H1 (cell line): ENCODE measurements at regions not wholly inside any gene's neighbourhood (a gene's known extent, or its start where the extent isn't known, plus 50 kb on each side); places are given as distances from the start of the nearest gene placed in this dataset.

ENCODE experiments used
- CTCF ChIA-PET: fragments of 300-600 bp; sonication (Branson Sonifier 250); formaldehyde crosslinking; loops from one replicate; lab custom pipeline; 2021; ENCODE audit not compliant: partially characterized antibody; lab: Charles Lee
- POLR2A ChIA-PET: fragments of 300-600 bp; sonication (Branson Sonifier 250); formaldehyde crosslinking; loops from one replicate; lab custom pipeline; 2021; ENCODE audit warnings: inconsistent platforms; ENCODE audit not compliant: partially characterized antibody; lab: Charles Lee
- DNase-seq, 2 experiments: peaks; one replicate each; pipeline versions ENCODE4 v3.0.0 to v3.0.0-alpha.2; 2010 to 2022; ENCODE audit warnings: low spot score in 2 of 2, low read depth in 1 of 2, mixed read lengths in 1 of 2
- FAIRE-seq: peaks from 2 replicates; lab custom pipeline; 2011; peaks lifted over from hg19 to GRCh38; lab: Jason Lieb, UNC
- H2AFZ ChIP-seq: 2 replicates; pipeline ENCODE4 v1.8.1; 2012; ENCODE audit warnings: low read length, inconsistent platforms
- H2AK5ac ChIP-seq: 2 replicates; pipeline ENCODE4 v1.6.1; 2013; ENCODE audit warnings: low read depth, low read length
- H2BK120ac ChIP-seq: replicated peaks from 2 replicates; pipeline ENCODE3; 2013; ENCODE audit warnings: low read depth, low read length, inconsistent platforms
- H2BK12ac ChIP-seq: 2 replicates; pipeline ENCODE4 v1.6.1; 2013; ENCODE audit warnings: low read depth, low read length
- H2BK15ac ChIP-seq: 2 replicates; pipeline ENCODE4 v1.6.1; 2013; ENCODE audit warnings: low read length
- H2BK20ac ChIP-seq: 2 replicates; pipeline ENCODE4 v1.6.1; 2013; ENCODE audit warnings: low read length
- H2BK5ac ChIP-seq: 2 replicates; pipeline ENCODE4 v1.6.1; 2013; ENCODE audit warnings: low read depth, low read length
- H3K14ac ChIP-seq: 2 replicates; pipeline ENCODE4 v1.6.1; 2013; ENCODE audit warnings: inconsistent platforms; ENCODE audit not compliant: insufficient read length
- H3K18ac ChIP-seq: 2 replicates; pipeline ENCODE4 v1.6.1; 2013; ENCODE audit warnings: low read length; ENCODE audit errors: extremely low read depth
- H3K23ac ChIP-seq: 2 replicates; pipeline ENCODE4 v1.6.1; 2013; ENCODE audit warnings: inconsistent platforms; ENCODE audit not compliant: insufficient read length
- H3K23me2 ChIP-seq: 2 replicates; pipeline ENCODE4 v1.6.1; 2013; ENCODE audit warnings: low read depth, low read length
- H3K27ac ChIP-seq: 2 replicates; pipeline ENCODE4 v1.6.1; 2011; ENCODE audit warnings: low read depth, low read length, inconsistent platforms
- H3K27me3 ChIP-seq, 4 experiments: replicated peaks in 1 of 4; 1 replicate in 1 of 4; 2 replicates in 3 of 4; pipeline versions ENCODE4 v1.6.1 to v1.8.1; 2011 to 2013; ENCODE audit warnings: low read length in 3 of 4, mild to moderate bottlenecking in 3 of 4, inconsistent platforms in 2 of 4, mixed read lengths in 2 of 4, moderate library complexity in 1 of 4; ENCODE audit not compliant: control insufficient read depth in 3 of 4, insufficient read depth in 3 of 4; ENCODE audit errors: extremely low read depth in 1 of 4
- H3K36me3 ChIP-seq, 4 experiments: 2 replicates each; pipeline versions ENCODE4 v1.6.1 to v1.8.1; 2011 to 2013; ENCODE audit warnings: mild to moderate bottlenecking in 4 of 4, low read length in 3 of 4, moderate library complexity in 2 of 4, control low read depth in 1 of 4, inconsistent platforms in 1 of 4; ENCODE audit not compliant: insufficient read depth in 4 of 4, control insufficient read depth in 2 of 4
- H3K4ac ChIP-seq: replicated peaks from 2 replicates; pipeline ENCODE3; 2013; ENCODE audit warnings: low read length, low read depth, mixed read lengths, inconsistent platforms; ENCODE audit not compliant: insufficient read length
- H3K4me1 ChIP-seq, 4 experiments: replicated peaks in 1 of 4; 1 replicate in 1 of 4; 2 replicates in 3 of 4; pipeline versions ENCODE4 v1.6.1 to v1.8.1; 2011 to 2013; ENCODE audit warnings: low read length in 3 of 4, inconsistent platforms in 2 of 4, mixed read lengths in 1 of 4; ENCODE audit not compliant: insufficient read depth in 4 of 4, control insufficient read depth in 3 of 4
- H3K4me2 ChIP-seq, 2 experiments: 2 replicates each; pipeline versions ENCODE4 v1.6.1 to v1.8.1; 2011 to 2013; ENCODE audit warnings: low read depth in 2 of 2, low read length in 2 of 2, control low read depth in 1 of 2, inconsistent platforms in 1 of 2, mild to moderate bottlenecking in 1 of 2; ENCODE audit not compliant: insufficient read depth in 1 of 2
- H3K4me3 ChIP-seq, 4 experiments: fragments of 200-600, 300-600 bp in 1 of 4; sonication (generic), shearing (Covaris generic), sonication (Bioruptor Twin) in 1 of 4; 2 replicates each; pipeline versions ENCODE4 v1.5.1 to v1.8.1; 2011 to 2016; ENCODE audit warnings: low read length in 4 of 4, low read depth in 3 of 4, control low read depth in 2 of 4, inconsistent platforms in 2 of 4, mild to moderate bottlenecking in 2 of 4, mixed read lengths in 1 of 4, moderate library complexity in 1 of 4; ENCODE audit not compliant: insufficient read depth in 2 of 4; ENCODE audit errors: extremely low read depth in 1 of 4
- H3K56ac ChIP-seq: replicated peaks from 2 replicates; pipeline ENCODE3; 2013; ENCODE audit warnings: low read depth, mild to moderate bottlenecking, mixed read lengths, low read length, inconsistent platforms; ENCODE audit not compliant: insufficient read length
- H3K79me1 ChIP-seq: 2 replicates; pipeline ENCODE4 v1.6.1; 2013; ENCODE audit warnings: low read depth, low read length, control low read depth
- H3K79me2 ChIP-seq, 2 experiments: 2 replicates each; pipeline versions ENCODE4 v1.6.1 to v1.8.1; 2012 to 2013; ENCODE audit warnings: low read length in 2 of 2, mild to moderate bottlenecking in 2 of 2, inconsistent platforms in 1 of 2; ENCODE audit not compliant: insufficient read depth in 2 of 2, control insufficient read depth in 1 of 2
- H3K9ac ChIP-seq, 4 experiments: replicated peaks in 1 of 4; 1 replicate in 1 of 4; 2 replicates in 3 of 4; pipeline versions ENCODE4 v1.6.1 to v1.8.1; 2011 to 2013; ENCODE audit warnings: low read depth in 3 of 4, low read length in 3 of 4, control low read depth in 2 of 4, mild to moderate bottlenecking in 2 of 4, moderate library complexity in 2 of 4, inconsistent platforms in 1 of 4; ENCODE audit errors: extremely low read depth in 1 of 4
- H3K9me3 ChIP-seq, 2 experiments: 2 replicates each; pipeline versions ENCODE4 v1.6.1 to v1.8.1; 2012 to 2013; ENCODE audit warnings: mild to moderate bottlenecking in 2 of 2, moderate library complexity in 2 of 2, control low read depth in 1 of 2, inconsistent platforms in 1 of 2, low read depth in 1 of 2, low read length in 1 of 2, mixed read lengths in 1 of 2; ENCODE audit not compliant: insufficient read depth in 2 of 2
- H4K20me1 ChIP-seq, 2 experiments: replicated peaks in 1 of 2; 2 replicates each; pipeline versions ENCODE3 to v1.8.1; 2011 to 2013; ENCODE audit warnings: inconsistent platforms in 2 of 2, low read length in 2 of 2, mild to moderate bottlenecking in 1 of 2; ENCODE audit not compliant: insufficient read depth in 2 of 2, control insufficient read depth in 1 of 2
- H4K5ac ChIP-seq: 2 replicates; pipeline ENCODE4 v1.6.1; 2013; ENCODE audit warnings: low read length, low read depth, mixed read lengths, inconsistent platforms; ENCODE audit not compliant: insufficient read length
- H4K8ac ChIP-seq: 2 replicates; pipeline ENCODE4 v1.8.0; 2013; ENCODE audit warnings: mild to moderate bottlenecking, moderate library complexity, low read length, inconsistent platforms; ENCODE audit not compliant: insufficient read depth; ENCODE audit errors: extremely low read depth
- H4K91ac ChIP-seq: replicated peaks from 2 replicates; pipeline ENCODE3; 2013; ENCODE audit warnings: low read length, mixed read lengths, inconsistent platforms; ENCODE audit not compliant: insufficient read length
- CREB1 ChIP-seq: IDR thresholded peaks from 2 replicates; pipeline ENCODE4 v1.6.1; 2012; ENCODE audit warnings: inconsistent platforms
- EGR1 ChIP-seq: IDR thresholded peaks from 2 replicates; pipeline ENCODE4 v1.6.1; 2011; ENCODE audit warnings: low read depth, low read length, borderline replicate concordance
- POLR2A ChIP-seq, 2 experiments: IDR thresholded peaks; 1 replicate in 1 of 2; 2 replicates in 1 of 2; pipeline ENCODE4 v1.6.1; 2011; ENCODE audit warnings: low read depth in 2 of 2, low read length in 2 of 2, mild to moderate bottlenecking in 2 of 2; ENCODE audit errors: control extremely low read depth in 1 of 2
- POLR2AphosphoS5 ChIP-seq: IDR thresholded peaks from 2 replicates; pipeline ENCODE4 v1.6.1; 2011; ENCODE audit warnings: low read depth, low read length
- SAP30 ChIP-seq: fragments of 300-600 bp; sonication (generic); IDR thresholded peaks from 2 replicates; pipeline ENCODE4 v1.7.1; 2012; ENCODE audit warnings: low read length, moderate library complexity, mild to moderate bottlenecking, inconsistent platforms; ENCODE audit not compliant: insufficient read depth, insufficient replicate concordance
- SP4 ChIP-seq: IDR thresholded peaks from 2 replicates; pipeline ENCODE4 v1.6.1; 2012; ENCODE audit warnings: low read length, inconsistent platforms
- WGBS, 2 experiments: shearing (Covaris generic) in 1 of 2; methylation state at CpG; one replicate each; pipeline versions ENCODE4 v1.1.6 to v1.1.7; 2013 to 2015; ENCODE audit warnings: low lambda C conversion rate in 2 of 2, mixed read lengths in 2 of 2, inconsistent platforms in 1 of 2, low coverage in 1 of 2, missing lambda C conversion rate in 1 of 2; ENCODE audit not compliant: insufficient replicate concordance in 2 of 2, insufficient coverage in 1 of 2, insufficient read length in 1 of 2; ENCODE audit errors: extremely low coverage in 1 of 2, missing lambda C conversion rate in 1 of 2; 5-methylcytosine and 5-hydroxymethylcytosine counted together

DNA sequence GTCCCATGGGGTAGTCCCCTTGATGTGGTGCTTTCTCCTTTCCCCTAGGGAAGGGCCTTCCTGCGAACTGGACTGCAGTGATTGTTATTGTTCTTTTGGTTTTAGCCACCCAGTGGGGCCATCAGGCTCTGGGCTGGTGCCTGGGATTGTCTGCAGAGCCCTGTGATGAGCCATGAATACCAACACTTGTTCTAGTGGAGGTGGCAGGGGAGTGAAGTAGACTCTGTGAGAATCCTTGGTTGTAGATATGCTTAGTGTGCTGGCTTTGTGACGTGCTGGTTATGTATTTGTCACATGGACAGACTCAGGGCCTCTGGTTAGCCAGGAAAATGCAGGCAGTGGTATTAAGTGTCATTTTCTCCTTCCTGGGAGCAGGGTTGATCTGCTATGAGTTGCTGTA, 51.8 kb upstream of the NDUFB4 start:
- Histone ChIP-seq H2BK15ac (no peak overlapping the region), H2BK5ac (no peak overlapping the region), H3K4me1 (no peaks in the 10 kb centered on the region), H3K79me2 (no peaks in the 10 kb centered on the region), H3K27me3 (no peaks in the 10 kb centered on the region), H4K8ac (no peak overlapping the region), H3K23me2 (no peaks in the 10 kb centered on the region), H3K56ac (no peak overlapping the region), H4K20me1 (no peaks in the 10 kb centered on the region), H3K27ac (no peak overlapping the region), H3K9me3 (peaks cover 2 to 3% of the 10 kb centered on the region in 2 experiments; a peak in 2 of 4 replicates), H3K4me3 (no peak overlapping the region), H2BK12ac (no peak overlapping the region), H2AFZ (no peak overlapping the region), H3K23ac (no peak overlapping the region)
- DNase-seq = no peak
- FAIRE-seq = no peak
- POLR2A ChIA-PET = no interaction called here
- TF ChIP-seq POLR2AphosphoS5 (no peak), POLR2A (IDR thresholded peaks at IDR 0.05; ENCODE audit: control extremely low read depth in 1 of 2, low read depth in 2 of 2, low read length in 2 of 2) (no peak), CREB1 (no peak), SAP30 (no peak), EGR1 (no peak), SP4 (no peak)
- TF ChIP-seq, all 59 proteins: peak for 0
- H3K18ac ChIP-seq = no peak overlapping the region
- no peaks in the 10 kb centered on the region for H3K79me1 ChIP-seq
- H3K14ac ChIP-seq = no peak overlapping the region
- 86% methylated on average over 2 of the region's 2 CpGs; no CpG with 5 or more reads in 1 of the 2 experiments for WGBS, 2 experiments
- H2BK20ac ChIP-seq = no peak overlapping the region
- H4K5ac ChIP-seq = no peak overlapping the region
- H4K91ac ChIP-seq = no peak overlapping the region
- H2BK120ac ChIP-seq = no peak overlapping the region
- no peaks in the 10 kb centered on the region for H3K36me3 ChIP-seq
- CTCF ChIA-PET = interaction anchor here (1.1 to 2.8 kb wide), 3 partner anchors 17 to 128 kb away, joined by 3 to 10 read pairs (median 6); no protein-coding TSS in a partner anchor
- no peak overlapping the region for H3K9ac ChIP-seq
- no peak overlapping the region for H3K4me2 ChIP-seq
- no peak overlapping the region for H3K4ac ChIP-seq
- no peak overlapping the region for H2AK5ac ChIP-seq
